GM21423 (cell line): ENCODE measurements at regions not wholly inside any gene's neighbourhood (a gene's known extent, or its start where the extent isn't known, plus 50 kb on each side); places are given as distances from the start of the nearest gene placed in this dataset.

ENCODE experiments used
- ATAC-seq: cut with Tn5 transposase; IDR thresholded peaks from one replicate; pipeline ENCODE4 v1.9.1; 2021; ENCODE audit warnings: mild to moderate bottlenecking, moderate library complexity; ENCODE audit not compliant: unreplicated experiment

DNA sequence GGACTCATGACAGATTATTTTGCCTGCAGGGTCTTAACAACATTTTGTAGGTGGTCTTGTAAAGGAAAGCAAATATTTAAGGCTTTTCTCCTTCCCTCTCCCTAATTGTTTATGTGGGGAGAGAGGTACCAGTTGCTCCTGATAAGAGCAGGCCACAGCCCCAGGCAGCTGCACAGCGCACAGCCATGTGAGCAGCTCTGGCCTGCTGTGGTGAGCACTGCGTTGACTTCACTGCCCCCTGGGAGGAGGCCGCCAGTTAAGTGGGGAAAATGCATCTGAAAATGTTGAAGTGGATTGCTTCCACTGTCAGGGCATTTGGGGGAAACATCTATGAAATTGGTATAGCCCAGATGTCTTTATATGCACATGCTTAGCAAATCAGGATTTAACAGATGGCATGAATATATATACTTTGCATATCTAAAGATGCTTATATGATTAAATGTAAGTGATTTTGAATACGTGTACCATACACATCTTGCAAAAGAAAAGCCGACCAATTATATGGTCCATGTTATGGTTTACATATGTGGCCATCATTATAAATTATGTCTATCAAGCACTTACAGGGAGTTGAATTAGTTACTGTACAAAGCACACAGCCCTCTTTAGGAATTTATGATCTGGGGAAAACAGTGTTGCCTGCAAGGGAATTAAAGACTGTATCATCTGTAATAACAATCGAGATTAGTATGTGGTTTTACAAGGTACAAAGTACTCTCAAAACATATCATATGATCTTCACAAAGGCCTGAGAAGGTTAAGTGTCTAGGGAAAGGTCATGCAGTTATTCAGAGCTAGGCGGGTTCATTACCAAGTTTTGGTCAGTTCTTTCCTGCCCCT is 132.1 kb downstream of the RHOU start:
- ATAC-seq, result no peak

DNA sequence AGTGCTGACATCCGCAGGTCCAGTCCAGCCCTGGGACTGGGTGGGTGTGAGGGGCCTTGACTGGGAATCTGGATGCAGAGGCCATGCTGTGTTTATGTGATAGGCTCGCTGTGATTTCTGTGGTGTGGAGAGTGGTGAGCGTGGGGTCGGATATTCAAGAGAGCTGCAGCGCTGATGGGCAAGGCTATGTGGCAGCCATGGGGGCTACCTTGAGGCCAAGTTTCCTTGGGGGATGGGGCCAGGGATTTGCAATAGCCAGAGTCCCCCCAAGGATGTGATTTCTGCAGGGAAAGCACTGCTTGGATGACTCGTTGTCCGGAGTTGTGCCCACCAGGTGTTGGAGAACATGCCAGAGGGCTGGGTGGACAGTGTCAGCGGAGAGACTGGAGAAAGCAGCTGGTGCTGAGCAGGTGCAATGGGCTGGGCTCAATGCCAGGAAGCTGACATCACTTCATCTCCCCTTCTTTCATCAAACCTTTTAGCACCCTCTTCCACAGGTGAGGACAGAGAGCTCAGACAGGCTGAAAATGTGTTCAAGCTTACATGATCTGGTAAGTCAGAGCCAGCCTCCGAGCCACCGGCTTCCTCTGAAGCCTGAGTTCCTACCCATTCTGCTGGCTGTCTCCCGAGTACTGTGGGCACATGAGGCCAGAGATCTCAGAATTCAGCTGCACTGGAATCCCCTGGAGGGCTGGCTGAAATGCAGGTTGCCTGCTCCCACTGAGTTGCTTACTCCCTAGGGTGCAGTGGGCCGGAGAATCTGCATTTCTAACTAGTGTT is 132.9 kb downstream of the RHOU start:
- ATAC-seq, result no peak

DNA sequence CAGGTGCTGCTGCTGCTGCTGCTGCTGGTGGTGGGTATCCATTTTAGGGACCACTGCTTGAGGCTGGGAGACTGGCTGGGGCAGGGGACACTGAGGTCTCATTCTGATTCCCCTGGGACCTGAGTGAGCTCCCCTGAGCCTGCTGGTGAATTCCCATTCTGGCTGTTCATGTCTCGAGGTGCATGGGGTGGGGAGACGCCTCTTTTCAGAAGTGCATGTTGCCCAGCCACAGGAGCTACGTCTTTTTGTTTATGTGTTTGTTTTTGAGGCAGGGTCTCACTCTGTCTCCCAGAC is 133.4 kb downstream of the RHOU start:
- ATAC-seq, result no peak

DNA sequence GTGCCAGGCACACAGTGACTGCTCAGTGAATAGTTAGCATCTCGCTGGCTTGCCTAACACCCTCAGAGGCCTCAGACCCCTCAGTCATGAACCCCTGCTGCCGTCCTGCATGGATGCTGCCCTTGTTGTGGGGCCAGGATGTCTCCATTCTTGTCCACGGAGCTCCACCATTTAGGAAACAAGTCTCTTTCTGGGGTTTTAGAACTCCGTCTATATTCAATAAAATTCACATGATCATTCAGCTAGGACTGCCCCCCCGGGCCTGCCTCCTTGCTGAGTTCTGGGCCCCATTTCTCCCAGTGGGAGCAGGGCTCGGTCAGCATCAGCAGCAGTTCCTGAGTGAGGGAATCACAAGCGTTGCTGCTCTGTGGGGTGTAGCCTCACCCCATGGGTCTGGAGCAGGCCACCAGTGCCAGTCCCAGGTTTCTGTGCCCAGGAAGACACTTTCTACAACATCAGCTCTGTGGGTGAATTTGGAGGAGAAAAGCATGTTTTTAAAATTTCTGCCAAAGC is 134.1 kb downstream of the RHOU start:
- no peak for ATAC-seq

DNA sequence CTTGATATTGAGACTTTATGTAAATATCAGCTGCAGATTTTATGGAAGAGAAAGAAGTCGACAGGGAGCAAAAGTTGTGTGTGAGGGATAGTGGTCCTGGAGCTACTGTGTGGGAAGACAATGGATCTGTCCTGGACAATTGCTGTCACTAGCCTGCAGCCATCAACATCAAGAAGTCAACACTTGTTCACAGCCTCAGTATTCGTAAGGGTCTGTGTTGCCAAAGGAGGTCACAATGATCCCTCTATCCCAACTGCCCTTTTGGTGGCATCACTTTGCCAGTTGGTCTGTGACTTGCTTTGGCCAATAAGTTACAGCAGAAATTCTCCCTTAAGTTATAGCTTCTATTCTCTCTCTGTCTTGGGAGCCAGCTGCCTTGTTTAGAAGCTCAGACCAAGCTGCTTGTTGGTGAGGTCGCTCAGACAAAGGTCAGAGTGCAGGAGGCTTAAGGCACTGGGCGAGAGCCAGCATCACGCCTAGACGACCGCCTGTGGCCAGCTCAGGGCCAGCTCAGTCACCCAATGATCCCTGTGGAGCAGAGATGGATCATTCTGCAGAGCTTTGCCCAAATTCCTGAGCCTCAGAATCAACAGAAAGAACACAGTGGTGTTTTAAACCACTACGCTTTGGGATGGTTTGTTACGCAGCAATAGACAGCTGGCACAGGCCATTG is 134.9 kb downstream of the RHOU start:
- no peak for ATAC-seq

- no peak for ATAC-seq
Measured at GRCh38 chr1:228871314-228872061, 136.2 kb downstream of the RHOU start.

DNA sequence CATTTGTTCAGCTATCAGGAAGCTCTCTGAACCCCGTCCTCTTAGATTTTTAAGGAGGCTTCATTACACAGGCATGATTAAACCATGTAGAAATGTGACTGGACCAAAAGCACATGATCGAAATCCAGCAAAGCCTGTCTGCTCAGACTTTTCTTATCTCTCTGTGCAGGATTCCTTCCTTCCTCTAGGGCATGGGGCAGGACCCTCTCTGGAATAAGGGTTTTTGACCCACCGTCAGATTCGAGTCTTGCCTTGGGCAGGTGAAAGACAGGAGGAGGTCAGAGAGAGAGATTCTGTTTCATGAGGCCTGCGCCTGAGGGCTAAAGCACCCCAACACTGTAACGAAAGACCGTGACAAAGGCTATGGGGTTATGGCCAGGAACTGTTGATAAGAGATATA is 136.8 kb downstream of the RHOU start:
- ATAC-seq, result no peak

DNA sequence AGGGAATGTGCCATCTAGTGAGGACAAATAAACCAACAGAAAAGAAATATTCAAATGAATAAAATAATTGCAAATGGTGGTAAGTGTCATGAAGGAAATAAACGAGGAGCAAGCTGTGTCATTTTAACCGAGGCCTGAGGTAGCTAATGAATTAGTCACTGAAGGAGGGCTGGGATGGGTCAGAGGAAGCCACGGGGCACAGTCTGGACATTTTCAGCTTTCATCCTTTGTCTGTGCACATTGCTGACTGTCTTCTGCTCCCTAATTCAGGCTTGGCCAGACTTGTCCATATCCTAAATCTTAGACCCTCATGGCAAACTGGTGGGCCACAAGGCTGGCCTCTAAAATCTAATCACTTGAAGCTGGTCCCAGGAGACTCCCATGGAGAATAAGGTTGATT is 138.4 kb downstream of the RHOU start:
- ATAC-seq, result no peak

- no peak for ATAC-seq
Measured at GRCh38 chr1:228875741-228876140, 140.5 kb downstream of the RHOU start.

DNA sequence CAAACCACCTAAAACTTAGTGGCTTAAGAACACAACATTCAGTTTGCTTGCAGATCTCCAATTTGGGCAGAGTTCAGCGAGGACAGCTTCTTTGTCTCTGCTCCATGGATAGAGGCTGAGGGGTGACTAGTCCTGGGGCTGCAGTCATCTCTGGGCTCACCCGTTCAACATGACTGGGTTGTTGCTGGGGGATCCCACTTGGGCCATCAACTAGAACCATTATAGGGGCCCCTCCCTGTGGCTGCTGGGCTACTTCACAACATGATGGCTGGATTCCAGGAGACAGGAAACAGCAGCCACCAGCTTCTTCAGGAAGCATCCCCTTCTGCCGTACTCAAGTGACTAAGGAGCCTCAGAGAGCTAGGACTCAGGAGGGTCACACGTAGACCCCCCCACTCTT is 140.9 kb downstream of the RHOU start:
- ATAC-seq, result no peak

DNA sequence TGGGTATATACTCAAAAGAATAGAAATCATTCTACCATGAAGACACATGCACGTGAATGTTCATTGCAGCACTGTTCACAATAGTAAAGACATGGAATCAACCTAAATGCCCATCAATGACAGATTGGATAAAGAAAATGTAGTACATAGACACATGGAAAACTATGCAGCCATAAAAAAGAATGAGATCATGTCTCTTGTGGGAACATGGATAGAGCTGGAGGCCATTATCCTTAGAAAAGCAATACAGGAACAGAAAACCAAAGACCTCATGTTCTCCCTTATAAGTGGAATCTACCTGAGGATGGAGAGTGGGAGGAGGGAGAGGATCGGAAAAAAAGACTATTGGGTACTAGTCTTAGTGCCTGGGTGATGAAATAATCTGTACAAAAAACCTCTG is 143.9 kb downstream of the RHOU start:
- no peak for ATAC-seq

GRCh38 chr1:228882041-228882770 is 146.9 kb downstream of the RHOU start:
- ATAC-seq, result no peak

GRCh38 chr1:228882771-228883450 is 147.6 kb downstream of the RHOU start:
- no peak for ATAC-seq

- ATAC-seq, result no peak
Measured at GRCh38 chr1:228883535-228883934, 148.3 kb downstream of the RHOU start.

- ATAC-seq, result no peak
Measured at GRCh38 chr1:228884196-228884595, 148.9 kb downstream of the RHOU start.

DNA sequence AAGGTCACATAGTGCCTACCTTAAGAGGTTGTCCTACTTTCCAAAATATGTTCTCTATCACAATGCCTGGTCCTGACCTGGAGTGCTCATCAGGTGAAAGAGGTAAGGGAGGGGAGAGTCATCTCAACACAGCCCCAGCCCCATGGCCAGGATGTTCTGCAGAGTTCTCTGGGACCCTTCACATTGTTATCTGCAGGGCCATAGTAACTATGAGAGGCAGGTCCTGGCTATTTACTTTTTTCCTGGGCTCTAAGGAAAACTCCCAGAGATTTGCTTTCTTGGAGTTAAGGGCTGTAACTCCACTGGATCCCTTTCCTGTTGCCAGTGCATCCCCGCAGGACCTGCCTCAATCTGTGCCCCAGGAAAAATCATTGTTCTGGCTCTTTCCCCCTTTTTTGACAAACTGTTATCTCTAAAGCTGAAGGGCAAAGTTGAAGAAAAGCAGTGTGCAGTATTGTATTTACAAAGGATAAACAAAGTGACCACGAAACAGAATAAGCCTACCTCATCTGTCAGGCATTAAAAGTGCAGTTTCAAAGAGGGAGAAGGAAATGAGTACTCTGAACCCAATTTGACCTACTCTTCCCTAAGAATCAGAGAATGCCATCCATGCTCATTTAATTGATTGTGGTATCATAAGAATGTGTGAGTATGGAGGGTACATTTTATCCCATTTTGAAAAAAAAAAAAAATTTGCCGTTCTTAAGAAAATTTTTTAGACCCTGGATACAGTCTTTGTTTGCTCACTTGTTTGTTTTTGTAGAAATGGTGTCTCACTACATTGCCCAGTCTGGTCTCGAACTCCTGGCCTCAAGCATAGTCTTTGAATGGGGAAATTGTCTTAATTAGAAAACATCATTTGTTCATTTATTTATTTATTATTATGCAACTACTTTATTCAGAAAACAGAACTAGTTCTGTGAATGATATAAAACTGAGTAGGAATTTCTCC is 149.6 kb downstream of the RHOU start:
- no peak for ATAC-seq

DNA sequence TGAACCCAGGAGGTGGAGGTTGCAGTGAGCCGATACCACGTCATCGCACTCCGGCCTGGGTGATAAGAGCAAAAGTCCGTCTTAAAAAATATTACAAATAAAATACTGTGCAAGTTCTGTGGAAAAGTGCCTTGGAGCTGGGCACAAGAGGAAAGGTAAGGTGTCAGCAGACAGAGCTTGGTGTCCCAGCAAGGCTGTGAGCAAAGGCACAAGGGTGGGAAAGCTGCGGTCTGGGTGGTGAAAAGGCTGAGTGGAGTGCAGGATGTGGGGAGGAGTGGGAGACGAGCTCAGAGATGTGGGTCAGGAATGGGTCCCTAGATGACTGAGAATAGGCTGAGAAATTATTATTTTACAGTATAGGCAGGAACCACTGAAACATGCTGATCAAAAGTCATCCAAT is 150.6 kb downstream of the RHOU start:
- no peak for ATAC-seq

- ATAC-seq, result no peak
Measured at GRCh38 chr1:228887101-228887500, 151.8 kb downstream of the RHOU start.

DNA sequence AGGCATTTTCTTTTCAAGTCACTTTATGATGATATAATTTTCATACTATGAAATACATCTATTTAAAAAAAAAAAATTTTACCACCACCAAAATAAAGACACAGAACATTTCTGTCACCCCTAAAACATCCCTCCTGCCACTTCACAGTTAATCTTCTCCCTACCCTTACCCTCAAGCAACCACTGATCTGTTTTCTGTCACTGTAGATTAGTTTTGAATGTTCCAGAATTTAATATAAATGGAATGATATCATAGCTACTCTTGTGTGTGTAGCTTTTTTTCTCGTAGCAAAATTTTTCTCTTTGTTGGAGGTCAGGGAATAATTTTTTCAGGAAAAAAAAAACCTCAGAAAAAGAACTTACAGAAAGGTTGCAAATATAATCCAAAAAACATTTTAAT is 152.7 kb downstream of the RHOU start:
- ATAC-seq, result no peak
